ENCODE measurements at regions not wholly inside any gene's neighbourhood (a gene's known extent, or its start where the extent isn't known, plus 50 kb on each side); places are given as distances from the start of the nearest gene placed in this dataset.

GRCh38 chr14:44010595-44010994, 496.5 kb downstream of the FSCB start:
- H3K4me3 Mint-ChIP-seq, result no peak overlapping the region
- Histone ChIP-seq H3K9ac (ENCODE audit: low read length) (no peak overlapping the region), H3K27me3 (replicated peaks in 1 of 4; ENCODE audit: control extremely low read depth in 1 of 4, control insufficient read depth in 3 of 4, insufficient read depth in 4 of 4, low read length in 3 of 4) (no peaks in the 10 kb centered on the region), H3K4me3 (ENCODE audit: control extremely low read depth in 1 of 5, extremely low read depth in 1 of 5, insufficient read depth in 1 of 5, low read depth in 2 of 5, low read length in 4 of 5) (no peak overlapping the region), H3K4me1 (ENCODE audit: control insufficient read depth in 2 of 2, insufficient read depth in 2 of 2, low read length in 2 of 2) (no peaks in the 10 kb centered on the region), H2AFZ (ENCODE audit: insufficient read depth, low read depth, low read length, poor library complexity, severe bottlenecking) (no peak overlapping the region), H3K36me3 (replicated peaks in 1 of 2; ENCODE audit: control extremely low read depth in 1 of 2, control insufficient read depth in 1 of 2, extremely low read depth in 1 of 2, insufficient read depth in 2 of 2, low read length in 1 of 2) (no peaks in the 10 kb centered on the region), H3K79me2 (ENCODE audit: control insufficient read depth, insufficient read depth, low read length) (no peaks in the 10 kb centered on the region), H3K27ac (ENCODE audit: low read length in 2 of 2) (no peak overlapping the region), H3K4me2 (replicated peaks; ENCODE audit: low read depth, low read length, poor library complexity, severe bottlenecking) (no peak overlapping the region), H3K9me3 (ENCODE audit: control extremely low read depth in 1 of 3, control insufficient read depth in 2 of 3, insufficient read depth in 1 of 3, low read length in 2 of 3) (no peaks in the 10 kb centered on the region), H4K20me1 (ENCODE audit: control insufficient read depth, insufficient read depth, low read length, poor library complexity, severe bottlenecking) (no peaks in the 10 kb centered on the region)
- TF ChIP-seq CTCF (IDR thresholded peaks at IDR 0.05), result no peak
- intact Hi-C loops (cut with micrococcal nuclease), result no loop called here
- ATAC-seq (ENCODE audit: low read depth) (no peak), DNase-seq (no peak)
- ChIA-PET CTCF (no interaction called here), POLR2A (no interaction called here)
- no peaks in the 10 kb centered on the region for H3K27me3 Mint-ChIP-seq
- no peaks in the 10 kb centered on the region for H3K4me1 Mint-ChIP-seq
- no peaks in the 10 kb centered on the region for H3K9me3 Mint-ChIP-seq (ENCODE audit: insufficient read depth)
- H3K27ac Mint-ChIP-seq, result no peak overlapping the region

- Mint-ChIP-seq H3K4me3 (no peak overlapping the region), H3K27me3 (no peaks in the 10 kb centered on the region), H3K4me1 (no peaks in the 10 kb centered on the region), H3K9me3 (ENCODE audit: insufficient read depth) (no peaks in the 10 kb centered on the region), H3K27ac (no peak overlapping the region)
- Histone ChIP-seq H3K79me2 (ENCODE audit: control insufficient read depth, insufficient read depth, low read length) (no peaks in the 10 kb centered on the region), H3K27ac (ENCODE audit: low read length in 2 of 2) (no peak overlapping the region), H3K36me3 (replicated peaks in 1 of 2; ENCODE audit: control extremely low read depth in 1 of 2, control insufficient read depth in 1 of 2, extremely low read depth in 1 of 2, insufficient read depth in 2 of 2, low read length in 1 of 2) (no peaks in the 10 kb centered on the region), H2AFZ (ENCODE audit: insufficient read depth, low read depth, low read length, poor library complexity, severe bottlenecking) (no peak overlapping the region), H4K20me1 (ENCODE audit: control insufficient read depth, insufficient read depth, low read length, poor library complexity, severe bottlenecking) (no peaks in the 10 kb centered on the region), H3K9ac (ENCODE audit: low read length) (no peak overlapping the region), H3K4me2 (replicated peaks; ENCODE audit: low read depth, low read length, poor library complexity, severe bottlenecking) (no peak overlapping the region), H3K4me1 (ENCODE audit: control insufficient read depth in 2 of 2, insufficient read depth in 2 of 2, low read length in 2 of 2) (no peaks in the 10 kb centered on the region), H3K9me3 (ENCODE audit: control extremely low read depth in 1 of 3, control insufficient read depth in 2 of 3, insufficient read depth in 1 of 3, low read length in 2 of 3) (no peaks in the 10 kb centered on the region), H3K4me3 (ENCODE audit: control extremely low read depth in 1 of 5, extremely low read depth in 1 of 5, insufficient read depth in 1 of 5, low read depth in 2 of 5, low read length in 4 of 5) (no peak overlapping the region), H3K27me3 (replicated peaks in 1 of 4; ENCODE audit: control extremely low read depth in 1 of 4, control insufficient read depth in 3 of 4, insufficient read depth in 4 of 4, low read length in 3 of 4) (no peaks in the 10 kb centered on the region)
- CTCF ChIA-PET, result no interaction called here
- ATAC-seq (ENCODE audit: low read depth) (no peak), DNase-seq (no peak)
- no CpG with 5 or more reads among the region's 3 CpGs for WGBS (ENCODE audit: insufficient coverage)
- POLR2A ChIA-PET, result no interaction called here
- TF ChIP-seq EZH2 (IDR thresholded peaks at IDR 0.05; ENCODE audit: borderline replicate concordance, insufficient read depth, low read depth, low read length, poor library complexity, severe bottlenecking), result no peak
- TF ChIP-seq CTCF (IDR thresholded peaks at IDR 0.05), result no peak
- intact Hi-C loops (cut with micrococcal nuclease), result no loop called here
These were observed 497.0 kb downstream of the FSCB start for GRCh38 chr14:44010071-44010470.

All from B cell (primary cell).